ENCODE measurements at regions not wholly inside any gene's neighbourhood (a gene's known extent, or its start where the extent isn't known, plus 50 kb on each side); places are given as distances from the start of the nearest gene placed in this dataset.

GRCh38 chr5:5078009-5078897 is 61.9 kb upstream of the ADAMTS16 start:
- no peak for FAIRE-seq
- DNase-seq (ENCODE audit: low spot score) = no peak

- no peak for FAIRE-seq
- DNase-seq (ENCODE audit: low spot score) = no peak
These were observed 60.3 kb upstream of the ADAMTS16 start for GRCh38 chr5:5079876-5080275.

DNA sequence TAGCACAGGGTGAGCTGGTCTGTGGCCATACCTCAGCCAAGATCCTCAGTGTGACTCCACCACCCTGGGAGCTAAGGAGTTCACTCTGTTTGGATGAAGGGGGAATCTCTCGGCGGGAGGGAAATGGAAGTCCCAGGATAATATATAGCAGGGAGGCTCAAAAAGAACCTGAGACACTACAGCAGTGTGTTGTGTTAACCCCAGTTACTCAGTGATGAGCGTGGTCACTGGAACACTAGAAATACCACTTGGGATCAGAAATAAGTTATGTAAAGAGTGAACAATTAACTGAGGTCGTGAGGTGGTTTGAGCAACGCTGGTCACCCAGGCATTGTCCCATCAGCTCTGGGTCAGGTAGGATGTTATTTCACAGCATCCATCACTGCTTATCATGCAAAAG is 59.3 kb upstream of the ADAMTS16 start:
- peak; percentile 76 for FAIRE-seq
- DNase-seq (ENCODE audit: low spot score) = peak; percentile 16

DNA sequence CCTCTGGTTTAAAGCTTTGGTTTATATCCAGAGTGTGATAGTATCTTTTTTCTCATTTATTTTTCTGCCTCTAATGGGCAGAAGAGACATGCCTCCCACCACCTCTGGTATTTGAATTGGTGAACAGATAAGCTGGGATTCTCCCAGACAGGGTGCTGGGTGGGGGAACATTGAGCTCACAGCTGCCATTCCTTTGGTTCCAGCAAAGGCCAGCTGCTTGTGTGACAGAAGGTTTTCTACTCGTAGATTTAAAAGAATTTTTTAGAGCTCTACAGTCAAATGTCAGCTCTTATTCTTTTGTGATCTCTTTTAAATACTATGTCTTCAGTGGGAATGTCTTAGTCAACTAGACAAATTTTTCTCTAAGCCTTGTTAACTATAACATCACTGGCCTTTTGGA is 54.7 kb upstream of the ADAMTS16 start:
- FAIRE-seq (no peak), DNase-seq (ENCODE audit: low spot score) (peak; percentile 3)

DNA sequence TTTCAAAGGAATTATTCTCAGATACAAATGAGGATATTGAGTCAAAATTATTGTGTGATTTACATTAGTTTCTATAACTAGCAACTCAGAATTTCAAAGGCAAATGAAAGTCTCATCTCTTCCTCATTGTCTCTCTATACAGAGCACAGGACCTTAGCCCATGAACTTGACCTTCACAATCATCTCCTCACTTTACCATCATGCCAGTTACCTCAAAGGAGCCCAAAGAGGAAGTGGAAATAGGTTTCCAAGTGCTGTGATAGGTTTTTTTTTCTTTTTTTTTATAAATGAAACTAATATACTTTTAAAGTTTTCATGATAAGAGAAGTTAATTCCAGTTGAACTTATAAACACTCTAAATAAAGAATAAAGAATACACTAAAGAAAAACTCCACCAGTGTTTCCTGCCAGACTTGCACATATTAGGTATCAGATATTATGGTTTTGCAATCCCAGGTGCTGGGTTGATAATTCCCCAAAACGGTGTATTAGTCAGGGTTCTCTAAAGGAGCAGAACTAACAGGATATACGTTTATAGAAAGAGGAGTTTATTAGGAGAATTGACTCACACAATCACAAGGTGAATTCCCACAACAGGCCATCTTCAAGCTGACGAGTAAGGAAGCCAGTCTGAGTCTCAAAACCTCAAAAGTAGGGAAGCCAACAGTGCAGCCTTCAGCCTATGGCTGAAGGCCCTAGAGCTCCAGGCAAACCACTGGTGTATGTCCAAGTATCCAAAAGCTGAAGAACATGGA is 50.1 kb upstream of the ADAMTS16 start:
- peak; percentile 52 for FAIRE-seq

More for the DNA sequence above, 50.1 kb upstream of the ADAMTS16 start:
- peak; percentile 34 for DNase-seq (ENCODE audit: low spot score)
